GM19035 (cell line): ENCODE measurements at regions not wholly inside any gene's neighbourhood (a gene's known extent, or its start where the extent isn't known, plus 50 kb on each side); places are given as distances from the start of the nearest gene placed in this dataset.
"Not testable (repeated sequence)": the region's sequence is repeated elsewhere in the genome, so short reads cannot be mapped to it uniquely, and the experiment has no call there.

Experiments
- ATAC-seq: cut with Tn5 transposase; IDR thresholded peaks from one replicate; pipeline ENCODE4 v1.9.1; 2021; ENCODE audit not compliant: unreplicated experiment

- no peak for ATAC-seq
These were observed 364.8 kb downstream of the RPS6KC1 start for GRCh38 chr1:213415691-213416380.

DNA sequence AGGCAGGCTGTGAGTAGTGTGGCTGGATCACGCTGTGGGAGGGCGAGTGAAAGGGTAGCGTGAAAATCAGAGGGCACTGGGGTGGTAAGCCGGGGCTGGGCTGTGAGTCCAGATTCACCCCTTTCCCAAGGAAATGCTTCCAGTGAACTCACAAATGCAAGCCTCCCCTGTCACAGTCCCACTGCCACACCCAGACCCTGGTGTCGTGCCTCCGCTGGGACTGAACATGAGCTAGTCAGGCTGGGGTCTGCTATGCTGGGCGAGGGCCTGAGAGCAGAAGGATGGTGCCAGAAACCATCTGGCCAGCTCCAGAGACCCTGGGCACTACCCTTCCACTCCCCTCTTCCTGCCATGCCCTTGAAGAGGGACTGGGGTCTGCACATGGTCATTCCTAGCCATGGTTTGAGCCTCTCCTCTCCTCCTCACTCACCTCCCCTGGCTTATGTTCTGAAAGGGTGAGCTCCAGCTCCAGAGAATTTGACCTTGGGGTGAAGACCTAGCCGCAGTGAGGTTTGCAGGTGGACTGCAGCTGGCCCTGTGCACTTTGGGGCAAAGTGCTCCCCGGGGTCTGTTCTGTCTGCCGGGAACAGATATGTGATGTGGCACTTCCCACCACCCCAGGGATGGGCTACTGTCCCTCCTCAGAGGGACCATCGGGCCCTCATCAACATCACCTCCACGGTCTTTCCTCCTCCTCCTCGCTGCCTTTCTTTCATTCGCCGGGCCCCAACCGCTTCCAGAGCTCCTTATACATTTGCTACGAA lies 365.6 kb downstream of the RPS6KC1 start:
- ATAC-seq, result no peak

DNA sequence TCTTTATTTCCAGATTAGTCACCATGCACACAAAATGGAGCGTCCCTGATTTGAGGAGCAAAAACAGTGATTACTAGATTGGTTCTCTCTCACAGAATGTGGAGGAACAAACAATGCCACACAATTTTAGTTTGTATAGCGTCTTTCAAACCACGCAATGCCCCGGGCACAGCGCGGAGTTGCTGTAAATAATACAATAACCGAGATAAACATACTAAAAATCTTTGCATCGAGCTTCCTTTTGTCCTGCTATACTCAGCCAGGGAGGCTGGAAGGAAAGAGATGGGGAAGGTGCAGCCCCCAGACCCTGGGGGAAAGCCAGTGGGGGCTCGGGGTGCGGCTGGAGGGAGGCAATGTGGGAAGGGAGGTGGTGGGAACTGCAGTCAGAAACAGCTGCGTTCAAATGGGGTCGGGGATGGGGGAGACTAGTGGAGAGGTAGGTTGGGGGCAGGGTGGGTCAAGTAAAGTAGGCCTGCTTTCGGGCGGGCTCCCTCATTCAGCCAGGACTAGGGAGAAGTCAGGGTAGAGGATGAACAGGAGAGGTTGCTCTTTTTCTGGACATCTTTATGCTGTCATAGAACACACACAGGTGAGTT lies 366.3 kb downstream of the RPS6KC1 start:
- no peak for ATAC-seq

- ATAC-seq, result no peak
These were observed 366.8 kb downstream of the RPS6KC1 start for GRCh38 chr1:213417846-213418245.

- no peak for ATAC-seq
These were observed 367.4 kb downstream of the RPS6KC1 start for GRCh38 chr1:213418268-213419071.

DNA sequence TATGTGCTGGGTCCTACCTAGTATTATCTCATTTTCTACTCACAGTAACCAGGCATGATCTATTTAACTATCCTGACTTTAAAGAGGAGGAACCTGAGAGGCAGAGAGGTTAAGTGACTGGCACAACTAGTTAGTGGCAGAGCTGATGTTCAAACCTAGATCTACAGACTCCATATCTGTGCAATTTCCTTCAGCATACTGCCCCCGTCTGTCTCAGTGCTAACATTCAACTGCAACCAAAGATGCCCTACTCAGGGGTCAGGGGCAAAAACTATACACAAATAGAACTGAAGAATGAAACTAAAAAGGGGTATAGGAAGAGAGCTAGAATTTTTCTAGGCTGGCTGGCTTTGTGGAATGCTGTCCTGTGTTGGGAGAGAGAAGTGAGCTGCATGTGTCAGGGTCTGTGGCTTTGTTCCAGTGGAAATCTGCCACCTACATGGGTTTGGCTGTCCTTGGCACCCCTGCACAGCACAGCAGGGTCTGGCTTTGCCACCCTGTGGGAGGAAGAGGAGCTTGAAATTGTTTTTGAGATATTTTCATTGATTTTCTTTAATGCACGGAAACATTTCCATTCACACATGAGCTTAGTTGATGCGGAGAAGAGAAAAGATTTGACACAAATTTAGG lies 368.5 kb downstream of the RPS6KC1 start:
- no peak for ATAC-seq

DNA sequence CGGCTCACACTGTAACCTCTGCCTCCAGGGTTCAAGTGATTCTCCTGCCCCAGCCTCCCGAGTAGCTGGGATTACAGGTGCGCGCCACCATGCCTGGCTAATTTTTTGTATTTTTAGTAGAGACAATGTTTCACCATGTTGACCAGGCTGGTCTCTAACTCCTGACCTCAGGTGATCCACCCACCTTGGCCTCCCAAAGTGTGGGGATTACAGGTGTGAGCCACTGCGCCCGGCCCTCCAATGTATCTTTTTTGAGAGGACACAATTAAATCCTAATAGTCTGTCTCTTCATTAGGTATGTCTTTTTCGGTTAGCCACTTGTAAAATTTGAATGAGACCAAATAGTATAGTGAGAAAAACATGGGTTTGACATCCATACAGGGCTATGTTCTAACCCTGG lies 370.1 kb downstream of the RPS6KC1 start:
- not testable (repeated sequence) for ATAC-seq

- no peak for ATAC-seq
These were observed 372.0 kb downstream of the RPS6KC1 start for GRCh38 chr1:213423041-213423440.

DNA sequence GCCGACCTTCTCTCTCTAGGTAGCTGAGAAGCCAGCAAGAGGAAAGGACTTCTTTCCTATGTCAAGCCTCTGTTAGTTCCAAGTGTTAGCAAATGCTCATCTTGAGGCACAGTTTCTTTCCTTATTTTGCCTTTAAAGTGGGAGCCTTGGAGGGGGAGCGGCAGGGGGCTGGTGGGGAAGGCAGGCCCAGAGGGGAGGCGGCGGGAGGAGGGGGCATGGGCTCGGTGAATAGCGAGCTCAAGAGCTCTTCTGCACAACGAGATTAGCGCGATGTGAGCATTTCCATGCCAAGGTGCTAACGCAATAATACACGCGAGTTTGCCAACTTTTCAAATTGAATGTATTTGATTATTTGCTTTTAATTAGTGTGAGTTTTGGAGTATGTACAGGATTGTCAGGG lies 372.6 kb downstream of the RPS6KC1 start:
- no peak for ATAC-seq

GRCh38 chr1:213425376-213426030 lies 374.5 kb downstream of the RPS6KC1 start:
- no peak for ATAC-seq

- no peak for ATAC-seq
These were observed 378.6 kb downstream of the RPS6KC1 start for GRCh38 chr1:213429642-213430041.

- ATAC-seq, result no peak
These were observed 384.7 kb downstream of the RPS6KC1 start for GRCh38 chr1:213435715-213436114.

DNA sequence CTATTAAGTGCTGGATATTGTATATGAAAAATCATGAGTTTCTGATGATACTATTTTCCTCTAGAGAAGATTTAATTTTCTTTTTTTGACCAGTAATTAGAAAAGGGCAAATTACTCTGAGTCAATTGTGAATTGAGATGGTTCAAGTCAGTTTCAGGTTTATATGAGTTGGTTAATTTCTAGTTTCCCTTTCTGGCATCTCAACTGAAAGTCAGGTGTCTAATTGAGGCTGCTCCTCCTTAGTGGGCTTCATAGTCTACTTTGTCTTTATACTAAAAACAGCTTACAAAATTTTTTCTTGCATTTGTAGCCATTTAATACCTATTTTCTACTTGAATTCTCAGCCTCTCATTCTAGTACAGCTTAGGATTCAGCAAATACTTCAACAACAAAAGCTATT lies 387.3 kb downstream of the RPS6KC1 start:
- no peak for ATAC-seq

DNA sequence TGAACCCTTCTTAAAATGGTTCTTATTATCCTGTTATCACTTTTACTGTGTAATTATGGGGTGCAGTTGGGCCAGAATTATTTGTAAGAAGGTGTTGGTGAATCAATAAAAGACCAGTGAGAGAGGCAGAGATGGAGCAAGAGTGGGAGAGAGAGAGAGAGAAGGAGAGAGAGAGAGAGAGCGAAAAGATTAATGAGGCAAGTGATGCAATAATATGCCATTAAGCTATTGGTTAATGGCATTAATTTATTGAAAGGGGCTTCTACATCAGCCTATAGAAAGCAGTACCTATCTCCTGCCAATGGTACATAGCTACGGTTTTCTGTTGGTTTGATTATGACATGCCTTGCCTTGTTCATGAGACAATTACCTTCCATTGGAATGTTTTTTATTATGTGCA lies 388.7 kb downstream of the RPS6KC1 start:
- ATAC-seq, result no peak

GRCh38 chr1:213440766-213441165 lies 389.7 kb downstream of the RPS6KC1 start:
- no peak for ATAC-seq

- no peak for ATAC-seq
These were observed 392.4 kb downstream of the RPS6KC1 start for GRCh38 chr1:213443415-213443814.

DNA sequence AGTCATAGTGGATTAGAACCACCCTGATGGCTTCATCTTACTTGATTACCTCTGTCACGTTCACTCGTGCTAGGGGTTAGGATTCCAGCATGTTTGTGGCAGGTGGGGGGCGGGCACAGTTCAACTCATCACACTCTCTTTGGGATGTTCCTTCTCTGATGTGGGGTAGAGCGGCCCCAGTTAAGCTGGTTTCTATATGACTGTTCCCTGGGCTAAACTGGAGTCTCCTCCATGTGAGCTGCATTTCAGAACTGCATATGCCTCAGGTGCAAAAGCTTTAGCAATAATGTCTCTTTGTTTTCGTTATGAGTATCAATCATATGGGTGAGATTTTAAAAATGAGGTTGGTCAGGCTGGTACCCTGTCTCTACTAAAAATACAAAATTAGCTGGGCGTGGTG lies 393.2 kb downstream of the RPS6KC1 start:
- ATAC-seq, result no peak

DNA sequence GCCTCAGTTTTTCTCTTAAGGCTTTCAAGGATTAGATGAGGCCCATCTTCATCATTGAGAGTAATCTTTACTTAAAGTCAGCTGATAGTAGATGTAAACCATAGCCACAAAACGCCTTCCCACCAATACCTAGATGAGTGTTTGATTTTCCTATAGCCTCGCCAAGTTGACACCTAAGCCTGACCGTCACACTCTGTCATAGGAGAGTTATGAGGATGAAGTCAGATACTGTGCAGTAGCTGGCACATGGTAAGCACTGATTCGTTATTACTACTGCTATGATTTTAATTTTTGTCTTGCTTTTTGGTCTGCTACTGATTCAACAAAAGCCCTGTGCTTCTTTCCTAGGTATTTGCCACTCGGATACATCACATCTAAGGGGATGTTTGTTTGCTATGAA lies 395.5 kb downstream of the RPS6KC1 start:
- ATAC-seq, result no peak

DNA sequence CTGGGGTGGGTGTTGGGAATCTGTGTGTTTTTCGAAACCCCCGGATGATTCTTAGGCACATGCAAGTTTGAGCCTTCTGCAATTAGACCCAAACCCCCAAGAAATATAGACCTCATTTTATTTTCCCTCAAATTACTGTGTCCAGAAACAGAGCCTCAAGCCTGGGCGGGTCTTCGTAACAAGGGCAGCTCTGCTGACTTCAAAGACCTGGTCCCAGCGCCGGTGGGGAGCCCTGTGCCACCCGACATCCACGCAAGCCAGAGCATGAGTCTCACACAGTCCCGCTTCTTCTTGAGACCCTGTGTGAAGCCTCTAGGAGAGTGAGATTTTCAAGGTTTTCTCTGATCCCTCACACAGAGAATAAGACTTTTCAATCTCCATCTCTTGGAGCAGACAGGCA lies 397.3 kb downstream of the RPS6KC1 start:
- no peak for ATAC-seq

DNA sequence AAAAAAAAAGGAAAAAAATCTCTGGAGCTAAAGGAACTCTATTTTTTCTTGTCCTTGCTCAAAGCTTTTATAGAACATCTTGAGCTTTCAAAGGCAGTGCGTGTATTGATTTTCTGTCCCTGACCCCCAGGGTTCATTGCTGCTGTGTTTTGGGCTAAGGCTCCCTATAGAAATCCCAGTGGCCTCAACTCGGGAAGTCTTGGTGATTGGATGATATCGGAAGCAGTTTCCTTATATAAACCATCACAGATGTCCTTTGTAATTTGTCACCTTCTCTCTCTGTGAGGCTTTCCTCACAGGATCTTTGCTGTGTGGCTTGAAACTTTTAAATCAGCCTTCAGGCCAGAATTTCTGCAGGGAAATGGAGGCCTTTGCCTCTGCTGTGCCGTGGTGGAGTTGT lies 397.7 kb downstream of the RPS6KC1 start:
- no peak for ATAC-seq
